ENCODE measurements at regions not wholly inside any gene's neighbourhood (a gene's known extent, or its start where the extent isn't known, plus 50 kb on each side); places are given as distances from the start of the nearest gene placed in this dataset.

DNA sequence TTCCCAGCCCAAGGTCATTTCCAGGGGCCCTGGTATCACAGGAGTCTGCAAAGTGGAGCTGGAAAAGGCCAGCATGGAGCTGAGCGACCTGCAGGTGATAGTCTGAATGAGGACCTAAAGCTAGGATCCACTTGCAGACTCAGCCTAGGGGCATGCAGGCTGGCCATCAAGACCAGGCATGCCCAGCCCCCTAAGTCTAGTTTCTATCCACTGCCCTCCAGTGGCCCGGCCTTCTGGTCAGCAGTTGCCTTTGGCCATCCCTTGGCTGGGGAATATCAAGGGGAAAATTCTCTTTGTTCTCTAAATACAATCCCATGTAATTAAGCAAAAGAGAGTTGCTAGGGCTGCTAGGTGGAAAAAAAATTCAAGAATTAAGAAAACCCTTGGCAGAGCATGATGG lies 96.3 kb upstream of the LHX5 start:
- Histone ChIP-seq H3K9me3 (no peaks in the 10 kb centered on the region), H3K4me1 (no peaks in the 10 kb centered on the region), H3K4me2 (no peak overlapping the region), H3K4me3 (no peak overlapping the region), H3K27ac (no peak overlapping the region)
- FAIRE-seq (no peak), DNase-seq (ENCODE audit: low read depth in 1 of 2, low spot score in 1 of 2) (no peak), ATAC-seq (no peak)
- ChIA-PET CTCF (no interaction called here), POLR2A (no interaction called here)
- WGBS (ENCODE audit: missing lambda C conversion rate) = 37% methylated on average over 2 of the region's 2 CpGs
- TF ChIP-seq GATA3 (IDR thresholded peaks at IDR 0.05; ENCODE audit: borderline replicate concordance) (no peak), MYC (IDR thresholded peaks at IDR 0.05; ENCODE audit: borderline replicate concordance, low read length) (no peak), NFE2L2 (conservative IDR thresholded peaks at IDR 0.05; ENCODE audit: low read length) (no peak), CBX2 (IDR thresholded peaks at IDR 0.05; ENCODE audit: borderline replicate concordance, low read depth) (no peak), SMC3 (IDR thresholded peaks at IDR 0.05) (no peak)

DNA sequence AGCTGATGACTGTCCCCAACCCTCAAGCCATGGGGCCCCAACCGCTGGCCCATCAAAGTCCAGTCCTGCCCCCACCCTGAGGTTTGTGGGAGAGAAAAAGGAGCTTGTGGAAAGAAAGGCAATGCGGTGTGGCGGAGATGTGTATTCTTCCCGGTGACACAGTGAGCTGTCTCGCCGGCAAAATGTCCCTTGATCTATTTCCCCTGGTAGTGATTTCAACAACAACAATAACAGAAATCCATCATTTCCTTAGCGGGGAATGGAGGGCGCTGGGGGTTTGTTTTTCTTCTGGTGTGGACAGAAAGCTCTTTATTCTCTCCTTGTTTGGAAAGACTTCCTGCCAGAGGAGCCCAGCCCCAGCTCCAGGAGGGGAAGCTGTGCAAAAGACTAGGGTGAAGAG lies 93.7 kb upstream of the LHX5 start:
- FAIRE-seq (no peak), DNase-seq (ENCODE audit: low read depth in 1 of 2, low spot score in 1 of 2) (no peak), ATAC-seq (no peak)
- Histone ChIP-seq H3K4me3 (no peak overlapping the region), H3K4me2 (no peak overlapping the region), H3K9me3 (no peaks in the 10 kb centered on the region), H3K27ac (no peak overlapping the region), H3K4me1 (no peaks in the 10 kb centered on the region)
- TF ChIP-seq TFCP2L1 (CRISPR knock-in tag; IDR thresholded peaks at IDR 0.05) (no peak), HEYL (CRISPR knock-in tag; IDR thresholded peaks at IDR 0.05) (no peak), USF2 (IDR thresholded peaks at IDR 0.05) (no peak), CBX2 (IDR thresholded peaks at IDR 0.05; ENCODE audit: borderline replicate concordance, low read depth) (no peak), JUNB (IDR thresholded peaks at IDR 0.05) (no peak)
- CTCF ChIA-PET = no interaction called here
- POLR2A ChIA-PET = no interaction called here
- WGBS (ENCODE audit: missing lambda C conversion rate) = 30% methylated on average over 8 of the region's 8 CpGs

DNA sequence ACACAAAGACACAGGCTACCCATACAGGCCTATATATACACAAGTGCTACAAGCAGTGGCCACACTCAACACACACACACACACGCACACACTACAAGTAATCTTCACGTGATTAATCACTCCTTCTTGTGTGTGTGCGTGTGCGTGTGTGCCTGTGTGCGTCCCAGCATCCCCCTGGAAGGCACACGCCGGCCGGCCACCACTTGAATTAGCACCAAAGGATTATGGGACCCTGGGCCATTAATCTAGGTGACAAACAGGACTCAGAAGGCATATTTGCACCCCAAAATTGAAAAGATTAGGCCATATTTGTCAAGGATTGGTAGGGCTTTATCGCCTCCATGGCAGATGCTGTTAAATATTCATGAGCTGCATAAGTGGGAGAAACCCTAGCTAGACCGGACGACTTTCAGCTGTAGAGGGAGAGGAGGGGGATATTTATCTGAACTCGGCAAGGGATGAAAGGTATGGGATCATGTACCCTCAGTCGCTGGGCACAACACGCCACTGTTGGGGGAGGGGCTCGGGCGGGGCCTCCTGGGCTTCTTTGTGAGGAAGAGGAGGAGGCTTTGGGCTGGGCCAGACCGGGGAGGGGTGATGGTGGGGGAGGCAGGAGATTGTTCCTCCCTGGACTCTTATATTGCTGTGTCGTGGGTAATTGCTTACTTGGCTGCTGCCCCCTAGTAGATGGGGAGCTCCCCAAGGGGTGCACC lies 89.6 kb upstream of the LHX5 start:
- no peak overlapping the region for H3K4me3 ChIP-seq
- no peak overlapping the region for H3K27ac ChIP-seq
- FAIRE-seq (no peak), ATAC-seq (no peak), DNase-seq (ENCODE audit: low read depth in 1 of 2, low spot score in 1 of 2) (no peak)
- no peaks in the 10 kb centered on the region for H3K9me3 ChIP-seq
- 23% methylated on average over 16 of the region's 18 CpGs for WGBS (ENCODE audit: missing lambda C conversion rate)
- no peak for TF ChIP-seq CHD2 (IDR thresholded peaks at IDR 0.05; ENCODE audit: low read length, partially characterized antibody)
- TF ChIP-seq FOXS1 (CRISPR knock-in tag; IDR thresholded peaks at IDR 0.05) = no peak
- no peak for TF ChIP-seq ZSCAN20 (CRISPR knock-in tag; IDR thresholded peaks at IDR 0.05)
- TF ChIP-seq, protein P1, sequence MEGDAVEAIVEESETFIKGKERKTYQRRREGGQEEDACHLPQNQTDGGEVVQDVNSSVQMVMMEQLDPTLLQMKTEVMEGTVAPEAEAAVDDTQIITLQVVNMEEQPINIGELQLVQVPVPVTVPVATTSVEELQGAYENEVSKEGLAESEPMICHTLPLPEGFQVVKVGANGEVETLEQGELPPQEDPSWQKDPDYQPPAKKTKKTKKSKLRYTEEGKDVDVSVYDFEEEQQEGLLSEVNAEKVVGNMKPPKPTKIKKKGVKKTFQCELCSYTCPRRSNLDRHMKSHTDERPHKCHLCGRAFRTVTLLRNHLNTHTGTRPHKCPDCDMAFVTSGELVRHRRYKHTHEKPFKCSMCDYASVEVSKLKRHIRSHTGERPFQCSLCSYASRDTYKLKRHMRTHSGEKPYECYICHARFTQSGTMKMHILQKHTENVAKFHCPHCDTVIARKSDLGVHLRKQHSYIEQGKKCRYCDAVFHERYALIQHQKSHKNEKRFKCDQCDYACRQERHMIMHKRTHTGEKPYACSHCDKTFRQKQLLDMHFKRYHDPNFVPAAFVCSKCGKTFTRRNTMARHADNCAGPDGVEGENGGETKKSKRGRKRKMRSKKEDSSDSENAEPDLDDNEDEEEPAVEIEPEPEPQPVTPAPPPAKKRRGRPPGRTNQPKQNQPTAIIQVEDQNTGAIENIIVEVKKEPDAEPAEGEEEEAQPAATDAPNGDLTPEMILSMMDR (IDR thresholded peaks at IDR 0.05) = no peak
- TF ChIP-seq RNF2 (IDR thresholded peaks at IDR 0.05; ENCODE audit: borderline replicate concordance, low read depth) = no peak
- no peak for TF ChIP-seq CBX2 (IDR thresholded peaks at IDR 0.05; ENCODE audit: borderline replicate concordance, low read depth)
- TF ChIP-seq RAD21 (conservative IDR thresholded peaks at IDR 0.05 in 1 of 2, IDR thresholded peaks at IDR 0.05 in 1 of 2) = no peak
- no peak for TF ChIP-seq POLR2A (IDR thresholded peaks at IDR 0.05; ENCODE audit: low read length)
- TF ChIP-seq GATA3 (IDR thresholded peaks at IDR 0.05; ENCODE audit: borderline replicate concordance) = no peak
- TF ChIP-seq NPAS2 (CRISPR knock-in tag; IDR thresholded peaks at IDR 0.05; ENCODE audit: borderline replicate concordance) = no peak
- no peak for TF ChIP-seq HOXA7 (CRISPR knock-in tag; IDR thresholded peaks at IDR 0.05)
- TF ChIP-seq BCL3 (IDR thresholded peaks at IDR 0.05) = no peak
- TF ChIP-seq PHF8 (IDR thresholded peaks at IDR 0.05; ENCODE audit: borderline replicate concordance, low read depth) = no peak
- TF ChIP-seq, protein P2, sequence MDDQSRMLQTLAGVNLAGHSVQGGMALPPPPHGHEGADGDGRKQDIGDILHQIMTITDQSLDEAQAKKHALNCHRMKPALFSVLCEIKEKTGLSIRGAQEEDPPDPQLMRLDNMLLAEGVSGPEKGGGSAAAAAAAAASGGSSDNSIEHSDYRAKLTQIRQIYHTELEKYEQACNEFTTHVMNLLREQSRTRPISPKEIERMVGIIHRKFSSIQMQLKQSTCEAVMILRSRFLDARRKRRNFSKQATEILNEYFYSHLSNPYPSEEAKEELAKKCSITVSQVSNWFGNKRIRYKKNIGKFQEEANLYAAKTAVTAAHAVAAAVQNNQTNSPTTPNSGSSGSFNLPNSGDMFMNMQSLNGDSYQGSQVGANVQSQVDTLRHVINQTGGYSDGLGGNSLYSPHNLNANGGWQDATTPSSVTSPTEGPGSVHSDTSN (IDR thresholded peaks at IDR 0.05) = no peak
- no peak for TF ChIP-seq HEYL (CRISPR knock-in tag; IDR thresholded peaks at IDR 0.05)
- no peak for TF ChIP-seq EHMT2 (IDR thresholded peaks at IDR 0.05; ENCODE audit: low read depth)
- H3K4me2 ChIP-seq = no peak overlapping the region
- H3K4me1 ChIP-seq = no peaks in the 10 kb centered on the region
- CTCF ChIA-PET = no interaction called here
- POLR2A ChIA-PET = no interaction called here
